ENCODE measurements at regions not wholly inside any gene's neighbourhood (a gene's known extent, or its start where the extent isn't known, plus 50 kb on each side); places are given as distances from the start of the nearest gene placed in this dataset.

GRCh38 chr2:107383691-107384090, 443.0 kb upstream of the RGPD4 start:
- TF ChIP-seq SIN3A (IDR thresholded peaks at IDR 0.05; ENCODE audit: borderline replicate concordance, insufficient read depth, low read length) = no peak
- TF ChIP-seq POLR2AphosphoS5 (IDR thresholded peaks at IDR 0.05; ENCODE audit: low read depth, low read length) = no peak
- no peak for TF ChIP-seq TAF1 (IDR thresholded peaks at IDR 0.05; ENCODE audit: borderline replicate concordance, insufficient read depth, low read length)
- TF ChIP-seq REST (IDR thresholded peaks at IDR 0.05; ENCODE audit: insufficient read depth in 1 of 2, low read depth in 2 of 2, low read length in 2 of 2) = no peak
- no peak for TF ChIP-seq FOXP2 (optimal IDR thresholded peaks at IDR 0.05; ENCODE audit: borderline replicate concordance, extremely low read depth, extremely low read length, insufficient read depth)

- no peak for TF ChIP-seq FOXP2 (optimal IDR thresholded peaks at IDR 0.05; ENCODE audit: borderline replicate concordance, extremely low read depth, extremely low read length, insufficient read depth)
- TF ChIP-seq SIN3A (IDR thresholded peaks at IDR 0.05; ENCODE audit: borderline replicate concordance, insufficient read depth, low read length) = no peak
- TF ChIP-seq REST (IDR thresholded peaks at IDR 0.05; ENCODE audit: insufficient read depth in 1 of 2, low read depth in 2 of 2, low read length in 2 of 2) = no peak
- TF ChIP-seq POLR2AphosphoS5 (IDR thresholded peaks at IDR 0.05; ENCODE audit: low read depth, low read length) = no peak
- TF ChIP-seq TAF1 (IDR thresholded peaks at IDR 0.05; ENCODE audit: borderline replicate concordance, insufficient read depth, low read length) = no peak
These were observed 442.3 kb upstream of the RGPD4 start for GRCh38 chr2:107384422-107384821.

GRCh38 chr2:107385921-107386320, 440.8 kb upstream of the RGPD4 start:
- no peak for TF ChIP-seq POLR2AphosphoS5 (IDR thresholded peaks at IDR 0.05; ENCODE audit: low read depth, low read length)

- TF ChIP-seq TAF1 (IDR thresholded peaks at IDR 0.05; ENCODE audit: borderline replicate concordance, insufficient read depth, low read length) (no peak), POLR2AphosphoS5 (IDR thresholded peaks at IDR 0.05; ENCODE audit: low read depth, low read length) (no peak), REST (IDR thresholded peaks at IDR 0.05; ENCODE audit: insufficient read depth in 1 of 2, low read depth in 2 of 2, low read length in 2 of 2) (no peak), SIN3A (IDR thresholded peaks at IDR 0.05; ENCODE audit: borderline replicate concordance, insufficient read depth, low read length) (no peak), FOXP2 (optimal IDR thresholded peaks at IDR 0.05; ENCODE audit: borderline replicate concordance, extremely low read depth, extremely low read length, insufficient read depth) (no peak)
These were observed 434.4 kb upstream of the RGPD4 start for GRCh38 chr2:107392241-107392704.

GRCh38 chr2:107393516-107393915, 433.2 kb upstream of the RGPD4 start:
- TF ChIP-seq REST (IDR thresholded peaks at IDR 0.05; ENCODE audit: insufficient read depth in 1 of 2, low read depth in 2 of 2, low read length in 2 of 2) = no peak
